NB4 (cell line): ENCODE measurements at regions not wholly inside any gene's neighbourhood (a gene's known extent, or its start where the extent isn't known, plus 50 kb on each side); places are given as distances from the start of the nearest gene placed in this dataset.

Experiments
- DNase-seq: peaks from one replicate; pipeline ENCODE4 v3.0.0; 2010; ENCODE audit warnings: low read depth
- H3K4me3 ChIP-seq: one replicate; pipeline ENCODE4 v1.5.1; 2011; ENCODE audit warnings: mild to moderate bottlenecking, low read depth, low read length, moderate library complexity
- CTCF ChIP-seq: IDR thresholded peaks from one replicate; pipeline ENCODE4 v1.5.1; 2012; ENCODE audit warnings: low read depth, low read length
- MYC ChIP-seq: IDR thresholded peaks from 2 replicates; pipeline ENCODE4 v1.6.1; 2011; ENCODE audit warnings: low read depth, low read length
- POLR2A ChIP-seq: IDR thresholded peaks from 2 replicates; pipeline ENCODE4 v1.6.1; 2011; ENCODE audit warnings: mild to moderate bottlenecking; ENCODE audit not compliant: insufficient read length; ENCODE audit errors: extremely low read depth
- TF ChIP-seq, protein P1 (sequence below): IDR thresholded peaks from 2 replicates; pipeline ENCODE4 v1.6.1; 2011; ENCODE audit warnings: low read depth, low read length

- TF ChIP-seq MYC = no peak
- no peak for TF ChIP-seq CTCF
- no peak for TF ChIP-seq POLR2A
- TF ChIP-seq, protein P1, sequence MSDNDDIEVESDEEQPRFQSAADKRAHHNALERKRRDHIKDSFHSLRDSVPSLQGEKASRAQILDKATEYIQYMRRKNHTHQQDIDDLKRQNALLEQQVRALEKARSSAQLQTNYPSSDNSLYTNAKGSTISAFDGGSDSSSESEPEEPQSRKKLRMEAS = no peak
These were observed 64.5 kb upstream of the KCNK1 start for GRCh38 chr1:233549404-233549803.

GRCh38 chr1:233549917-233550316 lies 64.0 kb upstream of the KCNK1 start:
- TF ChIP-seq MYC = no peak
- TF ChIP-seq, protein P1 = no peak
- TF ChIP-seq CTCF = no peak
- TF ChIP-seq POLR2A = no peak
- H3K4me3 ChIP-seq = no peak overlapping the region
- DNase-seq = no peak

More at GRCh38 chr1:233549404-233549803, 64.5 kb upstream of the KCNK1 start:
- no peak for DNase-seq
- H3K4me3 ChIP-seq = no peak overlapping the region

GRCh38 chr1:233554037-233554436 lies 59.9 kb upstream of the KCNK1 start:
- no peak for DNase-seq
- TF ChIP-seq POLR2A (no peak), MYC (no peak), CTCF (no peak)
- TF ChIP-seq, protein P1 = no peak
- no peak overlapping the region for H3K4me3 ChIP-seq

DNA sequence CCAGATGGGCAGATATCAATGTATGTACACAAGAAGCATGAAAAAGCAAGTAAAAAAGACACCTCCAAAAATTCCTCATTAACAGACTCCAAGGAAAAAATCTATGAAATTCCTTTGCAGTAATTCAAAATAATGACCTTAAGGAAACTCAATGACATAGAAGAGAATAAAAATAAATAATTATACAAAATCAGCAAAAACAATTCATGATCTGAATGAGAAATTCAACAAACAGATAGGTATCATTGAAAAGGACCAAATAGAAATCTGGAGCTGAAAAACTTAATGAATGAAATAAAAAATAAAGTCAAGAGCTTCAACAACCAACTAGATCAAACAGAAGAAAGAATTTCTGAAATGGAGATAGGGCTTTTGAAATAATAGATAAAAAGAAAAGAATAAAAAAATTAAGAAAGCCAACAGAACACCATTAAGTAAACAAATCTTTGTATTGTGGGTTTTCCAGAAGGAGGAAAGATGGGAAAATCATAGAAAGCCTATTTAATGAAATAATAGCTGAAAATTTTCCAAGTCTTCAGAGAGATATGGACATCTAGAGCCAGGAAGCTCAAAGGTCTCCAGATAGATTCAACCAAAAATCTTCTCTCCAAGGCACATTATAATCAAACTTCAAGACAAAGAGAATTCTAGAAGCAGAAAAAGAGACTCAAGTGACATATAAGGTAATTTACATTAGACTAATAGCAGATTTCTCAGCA lies 52.0 kb upstream of the KCNK1 start:
- TF ChIP-seq POLR2A (no peak), CTCF (no peak), MYC (no peak)
- TF ChIP-seq, protein P1 = no peak
- no peak overlapping the region for H3K4me3 ChIP-seq
- no peak for DNase-seq
